NCI-H146 (cell line): ENCODE measurements at regions not wholly inside any gene's neighbourhood (a gene's known extent, or its start where the extent isn't known, plus 50 kb on each side); places are given as distances from the start of the nearest gene placed in this dataset.
"Not testable (repeated sequence)": the region's sequence is repeated elsewhere in the genome, so short reads cannot be mapped to it uniquely, and the experiment has no call there.

Source experiments
- DNase-seq: peaks from one replicate; lab custom pipeline; 2025; lab: John Stamatoyannopoulos, UW

DNA sequence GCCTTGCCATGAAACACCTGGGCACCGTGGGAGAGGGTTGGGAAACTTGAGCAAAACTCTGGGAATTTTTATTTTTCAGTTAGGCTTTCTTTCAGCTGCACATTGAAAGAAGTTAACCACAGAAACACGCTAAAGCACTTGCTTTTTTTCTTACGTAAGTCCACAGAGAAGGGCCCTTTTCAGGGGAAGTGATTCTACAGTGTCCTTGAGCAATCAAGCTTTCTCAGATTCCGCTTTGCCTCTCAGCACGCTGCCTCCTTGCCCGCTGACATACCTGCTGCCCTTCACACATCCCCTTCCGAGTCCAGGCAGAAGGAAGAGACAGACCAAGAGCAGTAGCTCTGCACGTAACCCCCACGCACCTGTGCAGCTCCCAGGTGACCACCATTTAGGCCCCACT, 135.5 kb upstream of the MYT1L start:
- DNase-seq: no peak

DNA sequence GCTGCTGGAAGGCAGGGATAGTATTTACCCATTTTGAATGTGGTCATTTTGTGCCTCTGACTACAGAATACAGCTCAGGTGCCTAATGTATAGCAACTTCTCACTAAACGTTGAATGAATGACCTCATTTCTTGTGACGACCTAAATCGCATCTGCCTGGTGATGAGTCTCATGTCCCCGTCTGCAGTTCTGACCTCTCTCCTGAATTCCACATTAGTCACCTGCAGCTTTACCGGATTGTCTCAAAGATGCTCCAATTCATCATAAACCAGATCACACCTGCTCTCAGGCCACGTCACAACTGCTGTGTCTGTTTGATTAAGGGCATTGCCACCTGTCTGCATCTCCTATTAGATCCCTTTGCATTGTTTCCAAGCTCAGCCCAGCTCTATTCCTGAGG, 133.6 kb upstream of the MYT1L start:
- peak; percentile 99 for DNase-seq

DNA sequence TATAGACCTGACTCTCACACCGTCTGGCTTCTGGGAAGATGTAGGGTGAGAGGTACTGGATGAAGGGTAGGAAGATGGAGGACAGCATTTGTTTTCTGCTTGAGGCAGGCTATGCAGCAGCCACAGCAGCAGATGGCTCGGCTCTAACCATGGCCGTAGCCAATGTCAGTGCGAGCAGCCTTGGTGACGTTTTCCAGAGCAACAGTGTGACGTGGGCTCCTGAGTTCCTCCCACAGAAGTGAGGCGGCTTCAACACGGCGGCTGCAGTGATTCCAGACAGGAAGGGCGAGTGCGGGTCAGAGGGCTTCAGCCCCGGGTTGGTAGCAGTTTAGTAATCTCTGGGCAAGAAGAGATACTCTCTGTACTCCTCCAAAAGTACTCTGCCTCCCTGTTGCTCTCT, 133.0 kb upstream of the MYT1L start:
- DNase-seq: peak; percentile 88

DNA sequence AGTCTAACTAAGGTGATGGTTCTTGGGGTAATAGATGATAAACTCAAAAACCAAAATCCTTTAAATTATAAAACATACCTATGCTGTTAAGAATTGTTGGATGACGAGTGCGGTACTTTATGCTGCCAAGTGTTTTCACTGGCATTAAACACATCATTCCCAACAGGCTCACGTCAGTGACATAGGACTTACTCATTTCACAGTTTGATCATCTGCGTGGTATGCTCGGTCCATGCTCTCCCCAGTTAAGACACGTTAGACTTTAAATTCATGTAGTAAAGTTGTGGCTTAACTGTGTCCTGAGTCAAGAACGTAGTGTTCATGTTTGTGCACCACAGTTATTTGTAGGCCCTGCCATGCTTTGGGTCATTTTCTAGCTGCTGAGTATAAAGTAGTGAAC, 125.6 kb upstream of the MYT1L start:
- no peak for DNase-seq

DNA sequence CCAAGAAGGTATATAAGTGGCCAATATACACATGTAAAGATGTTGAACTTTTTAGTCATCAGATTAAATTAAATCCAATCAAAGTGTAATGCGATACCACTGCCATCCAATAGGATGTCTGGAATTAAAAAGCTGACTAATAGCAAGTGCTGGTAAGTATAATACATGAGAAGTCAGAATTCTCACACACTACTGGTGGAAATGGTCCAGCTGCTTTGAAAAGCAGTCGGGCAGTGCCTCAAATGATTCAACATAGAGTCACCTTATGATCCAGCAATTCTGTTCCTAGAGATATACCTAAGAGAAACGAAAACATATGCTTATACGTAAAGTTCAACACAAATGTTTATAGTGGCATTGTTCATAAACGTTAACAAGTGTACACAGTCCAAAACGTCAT, 124.1 kb upstream of the MYT1L start:
- DNase-seq: no peak

DNA sequence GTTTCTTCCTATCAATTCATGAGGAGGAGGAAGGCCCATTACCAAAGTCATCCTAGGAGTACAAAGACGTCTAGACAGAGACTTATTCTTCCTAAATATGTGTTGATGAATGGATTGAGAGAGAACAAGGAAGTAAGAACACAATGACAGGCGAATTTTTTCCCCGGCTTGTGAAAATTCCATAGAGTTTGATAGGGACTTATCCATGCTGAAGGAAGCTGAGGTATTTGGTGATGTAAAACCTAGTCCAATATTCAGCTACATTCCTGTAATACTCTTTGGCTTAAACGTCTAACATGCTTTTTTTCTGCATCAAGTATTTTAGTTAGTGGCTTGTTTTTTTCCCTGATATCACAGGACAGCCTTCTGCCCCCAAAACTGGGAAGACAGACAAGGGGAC, 121.9 kb upstream of the MYT1L start:
- DNase-seq: no peak

DNA sequence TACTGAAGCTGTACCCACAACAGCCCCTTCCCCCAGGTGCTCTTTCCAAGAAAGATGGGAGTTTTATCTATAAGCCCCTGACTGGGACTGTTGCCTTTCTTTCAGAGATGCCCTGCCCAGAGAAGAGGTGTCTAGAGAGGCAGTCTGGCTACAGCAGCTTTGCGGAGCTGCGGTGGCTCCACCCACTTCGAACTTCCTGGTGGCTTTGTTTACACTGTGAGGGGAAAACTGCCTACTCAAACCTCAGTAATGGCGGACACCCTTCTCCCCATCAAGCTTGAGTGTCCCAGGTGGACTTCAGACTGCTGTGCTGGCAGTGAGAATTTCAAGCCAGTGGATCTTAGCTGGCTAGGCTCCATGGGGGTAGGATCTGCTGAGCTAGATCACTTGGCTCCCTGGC, 120.2 kb upstream of the MYT1L start:
- not testable (repeated sequence) for DNase-seq

DNA sequence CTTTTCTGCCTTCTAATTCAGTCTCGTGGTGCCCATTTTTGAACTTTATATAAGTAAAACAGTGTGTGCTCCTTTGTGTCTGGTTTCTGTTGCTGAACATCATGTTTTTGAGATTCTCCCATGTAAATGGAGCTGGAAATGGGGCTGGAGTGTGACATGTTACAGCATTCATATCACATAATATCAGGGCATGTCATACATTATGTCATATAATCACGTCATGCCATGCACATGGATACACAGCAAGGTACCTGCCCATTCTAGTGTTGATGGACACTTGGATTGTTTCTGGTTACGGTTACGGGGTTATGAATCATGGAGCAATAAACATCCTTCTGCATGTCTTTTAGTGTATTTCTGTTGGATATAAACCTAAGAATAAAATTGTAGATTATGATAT, 117.1 kb upstream of the MYT1L start:
- DNase-seq: no peak

DNA sequence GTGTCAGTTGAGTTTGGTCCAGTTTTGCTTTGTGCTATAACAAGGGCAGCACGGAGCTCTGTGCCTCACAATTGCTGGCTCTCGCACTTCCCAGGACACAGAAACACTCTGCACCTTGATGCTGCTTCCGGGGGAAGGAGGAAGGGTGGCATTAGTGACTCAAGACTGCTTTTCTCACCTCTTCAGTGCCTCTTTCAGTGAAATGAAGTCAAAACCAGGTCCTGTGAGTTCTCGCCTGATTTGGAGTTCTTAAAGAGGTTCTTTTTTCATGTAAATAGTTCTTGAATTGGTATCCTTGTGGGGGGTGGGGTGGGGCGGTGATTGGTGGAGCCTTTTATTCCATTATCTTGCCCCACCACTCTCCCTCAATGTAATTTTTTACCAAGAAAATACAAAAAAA, 91.5 kb upstream of the MYT1L start:
- no peak for DNase-seq

DNA sequence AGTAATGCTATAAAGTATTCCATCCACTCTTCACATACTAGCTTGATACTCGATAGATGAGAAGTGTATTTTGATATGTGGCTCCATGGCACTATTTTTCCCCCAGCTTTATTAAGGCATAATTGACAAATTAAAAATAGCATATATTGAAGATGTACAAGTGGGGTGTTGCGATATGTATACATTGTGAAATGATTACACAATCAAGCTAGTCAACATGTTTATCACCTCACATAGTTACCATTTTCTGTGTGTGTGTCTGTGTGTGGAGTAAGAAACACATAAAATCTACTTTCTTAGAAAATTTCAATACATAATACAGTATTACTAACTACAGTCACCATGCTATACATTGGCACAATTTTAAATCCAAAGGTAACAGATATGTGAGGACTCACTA, 82.5 kb upstream of the MYT1L start:
- no peak for DNase-seq

DNA sequence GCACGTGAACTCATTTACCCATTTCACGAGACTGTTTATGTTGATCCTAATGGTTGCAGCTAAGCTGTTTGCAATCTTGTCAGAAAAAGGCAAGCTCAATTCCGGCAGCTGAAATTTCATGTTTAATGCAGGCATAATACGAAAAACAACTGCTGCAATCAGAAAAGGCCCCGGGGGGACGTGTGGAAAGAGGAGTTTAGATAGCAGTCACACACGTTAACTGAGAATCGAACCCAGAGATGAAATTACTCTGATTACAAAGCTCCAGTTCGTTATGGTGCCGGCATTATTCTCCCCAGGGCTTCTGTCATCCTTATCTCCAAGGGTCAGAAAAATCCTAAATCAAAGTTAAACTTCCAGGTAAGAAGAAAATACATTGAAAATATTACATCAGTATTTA, 79.9 kb upstream of the MYT1L start:
- DNase-seq: no peak

DNA sequence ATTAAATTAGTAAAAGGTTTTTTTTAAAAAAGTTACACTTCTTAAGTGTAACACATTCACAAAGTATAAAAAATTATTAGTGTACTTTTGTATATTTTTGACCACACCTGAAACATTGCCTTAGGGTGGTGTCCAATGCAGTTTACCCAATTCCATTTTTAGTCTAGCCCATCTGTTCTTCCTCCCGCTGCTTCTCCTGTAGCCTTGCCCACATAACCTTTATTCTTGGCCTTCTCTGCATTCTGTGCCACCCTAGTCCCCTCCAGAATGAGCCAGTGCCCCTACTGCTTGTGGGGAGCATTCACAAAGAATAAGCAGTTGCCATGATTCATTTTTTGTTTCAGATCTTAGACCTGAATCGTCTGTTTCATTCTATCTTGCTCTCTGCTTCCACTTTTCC, 78.4 kb upstream of the MYT1L start:
- DNase-seq: no peak

DNA sequence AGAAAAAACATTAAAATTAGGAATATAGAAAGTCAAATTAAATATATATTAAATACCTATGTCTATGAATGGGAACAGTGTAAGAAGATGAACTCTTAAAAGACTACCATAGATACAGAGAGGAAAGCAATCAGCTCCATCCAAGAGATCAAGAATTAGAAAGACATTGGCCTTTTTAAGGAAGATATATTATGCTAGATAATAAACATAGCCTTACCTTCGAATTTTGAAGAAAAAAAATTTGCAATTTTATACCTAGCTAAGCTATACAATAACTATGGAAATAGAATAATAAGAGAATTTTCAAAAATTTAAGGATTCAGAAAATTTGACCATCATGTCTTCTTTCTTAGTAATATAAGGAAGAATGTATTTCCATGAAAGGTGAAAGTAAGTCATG, 74.7 kb upstream of the MYT1L start:
- no peak for DNase-seq

DNA sequence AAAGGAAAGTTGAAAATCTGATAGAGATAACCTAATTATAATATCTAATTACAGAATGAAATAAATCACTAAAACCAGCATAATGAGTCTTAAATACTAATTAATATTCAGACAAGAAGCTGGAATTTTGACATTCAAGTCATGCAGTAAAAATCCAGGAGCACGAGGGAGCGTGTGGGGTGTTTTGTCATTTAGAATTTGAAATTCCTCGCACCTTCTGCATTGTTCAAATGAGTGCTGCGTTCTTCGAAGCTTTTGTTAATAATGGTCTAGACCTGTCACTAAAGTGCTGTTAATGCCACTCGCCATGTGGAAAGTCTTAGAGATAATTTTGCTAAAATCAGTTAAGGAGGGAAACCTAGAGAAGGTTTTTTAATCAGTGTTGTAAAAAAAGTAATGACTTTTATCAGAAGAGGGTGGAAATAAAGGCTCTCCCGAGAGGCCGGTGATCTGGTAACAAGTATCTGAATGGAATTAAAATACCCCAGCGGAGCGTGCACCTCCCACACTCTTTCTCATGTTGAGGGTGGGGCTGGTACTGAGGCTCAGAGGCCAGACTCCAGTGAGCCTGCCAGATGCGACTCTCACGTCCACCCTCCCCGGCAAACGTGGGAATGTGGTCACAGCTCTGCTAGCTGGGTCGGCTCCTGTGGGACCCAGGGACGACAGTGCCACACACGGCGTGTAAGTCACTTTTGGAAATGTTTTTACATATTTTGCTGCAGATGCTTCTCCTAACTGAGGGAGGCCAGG, 69.4 kb upstream of the MYT1L start:
- DNase-seq: no peak

DNA sequence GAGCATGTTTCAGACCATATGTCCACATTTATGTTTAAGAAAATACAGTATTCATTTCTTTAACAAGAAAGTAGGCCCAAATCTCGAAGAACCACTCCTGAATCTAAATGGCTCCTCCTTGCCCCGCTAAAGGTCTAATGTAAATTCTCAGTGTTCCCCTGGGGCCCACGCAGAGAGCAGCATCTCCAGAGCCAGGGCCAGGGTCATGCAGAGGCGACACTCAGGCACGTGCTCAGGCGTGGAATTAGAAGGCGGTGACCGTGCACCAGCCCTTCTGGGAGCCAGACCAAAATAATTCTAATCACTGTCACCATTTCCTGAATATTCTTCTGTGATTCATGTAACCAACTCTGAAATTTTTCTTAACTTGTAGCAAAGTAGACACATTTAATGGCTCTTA, 68.3 kb upstream of the MYT1L start:
- DNase-seq: no peak

DNA sequence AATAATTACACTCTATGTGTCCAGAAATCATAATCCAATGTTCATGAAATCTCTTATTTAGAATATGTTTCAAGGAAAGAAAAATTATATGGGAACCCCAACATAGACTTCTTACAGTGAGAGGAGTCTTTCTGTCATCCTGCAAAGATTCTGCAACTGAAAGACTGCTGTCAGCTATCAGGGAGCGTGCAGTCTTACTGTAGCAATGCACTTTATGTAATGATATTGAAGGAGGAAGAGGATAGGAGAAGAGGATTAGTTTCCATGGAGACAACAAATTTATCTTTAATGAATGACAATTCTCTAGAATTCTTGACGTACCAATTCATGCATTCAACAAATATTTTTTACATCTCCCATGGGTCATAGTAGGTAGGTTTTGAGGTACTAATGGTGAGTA, 61.3 kb upstream of the MYT1L start:
- DNase-seq: no peak

DNA sequence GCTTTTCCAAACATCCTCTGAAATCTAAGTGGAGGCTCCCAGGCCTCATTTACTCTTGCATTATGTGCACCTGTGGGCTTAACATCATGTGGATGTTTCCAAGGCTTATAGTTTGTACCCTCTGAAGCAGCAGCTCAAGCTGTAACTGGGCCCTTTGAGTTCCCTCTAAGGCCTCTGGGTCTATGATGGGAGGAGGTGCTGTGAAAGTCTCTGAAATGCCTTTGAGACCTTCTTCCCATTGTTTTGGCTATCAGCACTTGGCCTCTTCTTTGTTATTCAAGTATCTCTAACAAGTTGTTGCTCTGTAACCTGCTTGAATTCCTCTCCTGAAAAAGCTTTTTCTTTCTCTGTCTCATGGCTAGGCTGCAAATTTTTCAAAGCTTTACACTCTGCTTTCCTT, 58.1 kb upstream of the MYT1L start:
- no peak for DNase-seq
